ENCODE measurements at regions not wholly inside any gene's neighbourhood (a gene's known extent, or its start where the extent isn't known, plus 50 kb on each side); places are given as distances from the start of the nearest gene placed in this dataset.

- H3K4ac ChIP-seq (ENCODE audit: low read depth, low read length): peak overlapping the region; percentile 93
- intact Hi-C loops (cut with micrococcal nuclease) (loop anchor here (10.0 kb wide), 1 partner anchor 168 kb away; no protein-coding TSS in a partner anchor), in situ Hi-C loops (cut with MboI; ENCODE audit: low sequenced_read_pairs) (no loop called here), dilution Hi-C loops (cut with HindIII; ENCODE audit: low sequenced_read_pairs, unreplicated experiment) (no loop called here)
- H3K27me3 ChIP-seq (ENCODE audit: control insufficient read depth, insufficient read depth, low read length): no peaks in the 10 kb centered on the region
- H4K8ac ChIP-seq (ENCODE audit: low read depth in 2 of 2, low read length in 2 of 2): peak overlapping the region; percentile 78 to 88
- peaks cover 0 to 29% of the 10 kb centered on the region in 2 experiments; a peak in 3 of 4 replicates for H3K79me1 ChIP-seq (ENCODE audit: low read depth in 1 of 2, low read length in 2 of 2)
- H2BK20ac ChIP-seq (ENCODE audit: low read depth, low read length): peak overlapping the region; percentile 94
- H3K36me3 ChIP-seq (ENCODE audit: control insufficient read depth, insufficient read depth, low read length): no peaks in the 10 kb centered on the region
- peaks cover 27% of the 10 kb centered on the region for H3K4me1 ChIP-seq (ENCODE audit: control insufficient read depth, insufficient read depth, low read length)
- H3K14ac ChIP-seq (replicated peaks; ENCODE audit: low read depth, low read length): peak overlapping the region; percentile 81
- peak overlapping the region; percentile 87 for H2BK5ac ChIP-seq (ENCODE audit: low read depth, low read length, poor library complexity, severe bottlenecking)
- H3K27ac ChIP-seq (ENCODE audit: insufficient read depth, low read length): no peak overlapping the region
- H3K9me3 ChIP-seq (ENCODE audit: control insufficient read depth, insufficient read depth, low read length): no peaks in the 10 kb centered on the region
- no peak overlapping the region for H2AK9ac ChIP-seq (replicated peaks; ENCODE audit: low read depth, low read length, poor library complexity)
- peak overlapping the region; percentile 100 for H2BK120ac ChIP-seq (ENCODE audit: low read depth, low read length)
- BruUV-seq (replicated peaks): no TSS peak
- H3K9me1 ChIP-seq (ENCODE audit: insufficient read depth, low read length): peaks cover 26% of the 10 kb centered on the region
- ChIA-PET CTCF (no interaction called here), POLR2A (ENCODE audit: unreplicated experiment) (no interaction called here)
- H3K4me3 ChIP-seq (ENCODE audit: insufficient read depth, low read depth, low read length): no peak overlapping the region
- H4K20me1 ChIP-seq (ENCODE audit: insufficient read depth, low read length): no peaks in the 10 kb centered on the region
- H4K91ac ChIP-seq (ENCODE audit: insufficient read depth, low read depth, low read length): peak overlapping the region; percentile 77
- peak overlapping the region; percentile 45; the same call in 1 of the 2 replicates for H3K56ac ChIP-seq (ENCODE audit: extremely low read depth, insufficient read depth, low read length)
- no peak overlapping the region for H3K4me2 ChIP-seq (ENCODE audit: low read depth, low read length)
- WGBS, 2 experiments (ENCODE audit: extremely low coverage in 2 of 2, insufficient read length in 1 of 2): no CpG with 5 or more reads among the region's 1 CpG
- H4K5ac ChIP-seq (ENCODE audit: low read depth, low read length): peak overlapping the region; percentile 76; the same call in 1 of the 2 replicates
- peak overlapping the region; percentile 94 for H2BK15ac ChIP-seq (ENCODE audit: low read depth, low read length)
- H3K18ac ChIP-seq (ENCODE audit: low read depth, low read length): peak overlapping the region; percentile 84; the same call in 1 of the 2 replicates
- H2AFZ ChIP-seq (replicated peaks; ENCODE audit: low read length, poor library complexity): no peak overlapping the region
- peak overlapping the region; percentile 79 for H3K23ac ChIP-seq (ENCODE audit: low read depth, low read length)
- DNase-seq: no peak
- peak overlapping the region; percentile 87 for H2AK5ac ChIP-seq (ENCODE audit: low read depth, low read length)
- TF ChIP-seq, protein P1, sequence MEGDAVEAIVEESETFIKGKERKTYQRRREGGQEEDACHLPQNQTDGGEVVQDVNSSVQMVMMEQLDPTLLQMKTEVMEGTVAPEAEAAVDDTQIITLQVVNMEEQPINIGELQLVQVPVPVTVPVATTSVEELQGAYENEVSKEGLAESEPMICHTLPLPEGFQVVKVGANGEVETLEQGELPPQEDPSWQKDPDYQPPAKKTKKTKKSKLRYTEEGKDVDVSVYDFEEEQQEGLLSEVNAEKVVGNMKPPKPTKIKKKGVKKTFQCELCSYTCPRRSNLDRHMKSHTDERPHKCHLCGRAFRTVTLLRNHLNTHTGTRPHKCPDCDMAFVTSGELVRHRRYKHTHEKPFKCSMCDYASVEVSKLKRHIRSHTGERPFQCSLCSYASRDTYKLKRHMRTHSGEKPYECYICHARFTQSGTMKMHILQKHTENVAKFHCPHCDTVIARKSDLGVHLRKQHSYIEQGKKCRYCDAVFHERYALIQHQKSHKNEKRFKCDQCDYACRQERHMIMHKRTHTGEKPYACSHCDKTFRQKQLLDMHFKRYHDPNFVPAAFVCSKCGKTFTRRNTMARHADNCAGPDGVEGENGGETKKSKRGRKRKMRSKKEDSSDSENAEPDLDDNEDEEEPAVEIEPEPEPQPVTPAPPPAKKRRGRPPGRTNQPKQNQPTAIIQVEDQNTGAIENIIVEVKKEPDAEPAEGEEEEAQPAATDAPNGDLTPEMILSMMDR (conservative IDR thresholded peaks at IDR 0.05; ENCODE audit: low read depth, low read length): no peak
- TF ChIP-seq SMC3 (IDR thresholded peaks at IDR 0.05; ENCODE audit: low read depth, low read length) (no peak), BHLHE40 (IDR thresholded peaks at IDR 0.05; ENCODE audit: low read depth, low read length) (no peak), RFX5 (IDR thresholded peaks at IDR 0.05; ENCODE audit: low read depth, low read length) (no peak)
- no peak for ATAC-seq (ENCODE audit: low read depth)
- no peak overlapping the region for H3K9ac ChIP-seq (ENCODE audit: low read depth, low read length)
These were observed 93.9 kb downstream of the TNFSF18 start for GRCh38 chr1:172956871-172957270.

All from IMR-90 (cell line).